HEK293T (cell line): ENCODE measurements at regions not wholly inside any gene's neighbourhood (a gene's known extent, or its start where the extent isn't known, plus 50 kb on each side); places are given as distances from the start of the nearest gene placed in this dataset.
"Not testable (repeated sequence)": the region's sequence is repeated elsewhere in the genome, so short reads cannot be mapped to it uniquely, and the experiment has no call there.

Experiments used
- CTCF ChIA-PET: fragments of 350-600 bp; formaldehyde crosslinking; extraction: SDS; loops from one replicate; lab custom pipeline; 2021; ENCODE audit warnings: antibody characterized with exemption, inconsistent platforms; lab: Yijun Ruan, JAX
- POLR2A ChIA-PET: fragments of 350-600 bp; formaldehyde crosslinking; extraction: SDS; loops from one replicate; lab custom pipeline; 2020; ENCODE audit warnings: antibody characterized with exemption, inconsistent platforms; lab: Yijun Ruan, JAX
- DNase-seq: peaks from one replicate; pipeline ENCODE4 v3.0.0; 2012; ENCODE audit warnings: mixed read lengths; ENCODE audit errors: extremely low spot score
- ARNT ChIP-seq: fragments of 450-650 bp; IDR thresholded peaks from 2 replicates; pipeline ENCODE4 v1.6.1; 2017; ENCODE audit warnings: mild to moderate bottlenecking
- BHLHE40 ChIP-seq: fragments of 450-650 bp; IDR thresholded peaks from 2 replicates; pipeline ENCODE4 v1.6.1; 2016; ENCODE audit warnings: mild to moderate bottlenecking, moderate library complexity, borderline replicate concordance
- CTBP1 ChIP-seq: fragments of 450-650 bp; IDR thresholded peaks from 2 replicates; pipeline ENCODE4 v1.6.1; 2016; ENCODE audit warnings: borderline replicate concordance
- ELF4 ChIP-seq: fragments of 450-650 bp; IDR thresholded peaks from 2 replicates; pipeline ENCODE4 v1.6.1; 2017; ENCODE audit warnings: antibody characterized with exemption
- FOXA1 ChIP-seq: fragments of 450-650 bp; IDR thresholded peaks from 2 replicates; pipeline ENCODE4 v1.6.1; 2016; ENCODE audit warnings: mild to moderate bottlenecking
- FOXK2 ChIP-seq: fragments of 450-650 bp; IDR thresholded peaks from 2 replicates; pipeline ENCODE4 v1.6.1; 2016; ENCODE audit warnings: mild to moderate bottlenecking
- FOXM1 ChIP-seq: fragments of 450-650 bp; IDR thresholded peaks from 2 replicates; pipeline ENCODE4 v1.6.1; 2017; ENCODE audit warnings: mild to moderate bottlenecking, borderline replicate concordance
- HDGF ChIP-seq: fragments of 450-650 bp; IDR thresholded peaks from 2 replicates; pipeline ENCODE4 v1.6.1; 2017; ENCODE audit warnings: antibody characterized with exemption, borderline replicate concordance
- L3MBTL2 ChIP-seq: fragments of 450-650 bp; conservative IDR thresholded peaks from 2 replicates; pipeline ENCODE4 v1.6.1; 2016; ENCODE audit warnings: mild to moderate bottlenecking
- LEF1 ChIP-seq: fragments of 450-650 bp; IDR thresholded peaks from 2 replicates; pipeline ENCODE4 v1.6.1; 2017; ENCODE audit warnings: mild to moderate bottlenecking, borderline replicate concordance
- NFRKB ChIP-seq: fragments of 450-650 bp; IDR thresholded peaks from 2 replicates; pipeline ENCODE4 v1.6.1; 2016; ENCODE audit warnings: mild to moderate bottlenecking, moderate library complexity
- PKNOX1 ChIP-seq: fragments of 450-650 bp; IDR thresholded peaks from 2 replicates; pipeline ENCODE4 v1.6.1; 2016
- SP1 ChIP-seq: fragments of 450-650 bp; IDR thresholded peaks from 2 replicates; pipeline ENCODE4 v1.6.1; 2017
- SUZ12 ChIP-seq: fragments of 450-650 bp; IDR thresholded peaks from 2 replicates; pipeline ENCODE4 v1.6.1; 2016; ENCODE audit warnings: mild to moderate bottlenecking
- TARDBP ChIP-seq: fragments of 450-650 bp; IDR thresholded peaks from 2 replicates; pipeline ENCODE4 v1.6.1; 2016
- ZNF384 ChIP-seq: fragments of 450-650 bp; IDR thresholded peaks from 2 replicates; pipeline ENCODE4 v1.6.1; 2016

- DNase-seq, result no peak
- TF ChIP-seq FOXA1 (no peak), CTBP1 (no peak), FOXM1 (no peak), ELF4 (no peak), LEF1 (no peak), TARDBP (no peak), ARNT (no peak), FOXK2 (no peak), ZNF384 (no peak), BHLHE40 (no peak), PKNOX1 (no peak), SP1 (no peak), NFRKB (no peak), SUZ12 (no peak), L3MBTL2 (no peak), HDGF (no peak)
- CTCF ChIA-PET, result no interaction called here
- POLR2A ChIA-PET, result no interaction called here
These were observed 155.5 kb upstream of the S1PR3 start for GRCh38 chr9:88835772-88836171.

GRCh38 chr9:88837731-88838130 lies 153.5 kb upstream of the S1PR3 start:
- TF ChIP-seq FOXK2 (no peak), CTBP1 (no peak), SP1 (no peak), ZNF384 (no peak), L3MBTL2 (no peak), TARDBP (no peak), ELF4 (no peak), FOXM1 (no peak), FOXA1 (no peak), PKNOX1 (no peak)
- ChIA-PET POLR2A (no interaction called here), CTCF (no interaction called here)
- no peak for DNase-seq

GRCh38 chr9:88849878-88850277 lies 141.4 kb upstream of the S1PR3 start:
- DNase-seq, POLR2A ChIA-PET, CTCF ChIA-PET: not testable (repeated sequence)

- ChIA-PET CTCF (no interaction called here), POLR2A (no interaction called here)
- TF ChIP-seq SP1, result no peak
- no peak for DNase-seq
These were observed 138.5 kb upstream of the S1PR3 start for GRCh38 chr9:88852794-88853193.

GRCh38 chr9:88870627-88871026 lies 120.6 kb upstream of the S1PR3 start:
- POLR2A ChIA-PET, result no interaction called here
- TF ChIP-seq L3MBTL2 (no peak), PKNOX1 (no peak), CTBP1 (no peak), ARNT (no peak), TARDBP (no peak), BHLHE40 (no peak), FOXM1 (no peak), HDGF (no peak), ZNF384 (no peak), NFRKB (no peak), FOXA1 (no peak)
- no peak for DNase-seq
- CTCF ChIA-PET, result no interaction called here

GRCh38 chr9:88871669-88872068 lies 119.6 kb upstream of the S1PR3 start:
- ChIA-PET POLR2A (no interaction called here), CTCF (no interaction called here)
- no peak for TF ChIP-seq ARNT
- no peak for TF ChIP-seq FOXM1
- no peak for TF ChIP-seq NFRKB
- no peak for TF ChIP-seq HDGF
- TF ChIP-seq FOXA1, result no peak
- no peak for TF ChIP-seq ZNF384
- no peak for TF ChIP-seq BHLHE40
- TF ChIP-seq L3MBTL2, result no peak
- no peak for TF ChIP-seq ELF4
- no peak for TF ChIP-seq SP1
- TF ChIP-seq CTBP1, result no peak
- TF ChIP-seq PKNOX1, result no peak
- no peak for TF ChIP-seq SUZ12
- DNase-seq, result no peak
